ENCODE measurements at regions not wholly inside any gene's neighbourhood (a gene's known extent, or its start where the extent isn't known, plus 50 kb on each side); places are given as distances from the start of the nearest gene placed in this dataset.

- TF ChIP-seq FOXP2 (optimal IDR thresholded peaks at IDR 0.05; ENCODE audit: borderline replicate concordance, extremely low read depth, extremely low read length, insufficient read depth) = no peak
- TF ChIP-seq POLR2AphosphoS5 (IDR thresholded peaks at IDR 0.05; ENCODE audit: low read depth, low read length) = no peak
- no peak for TF ChIP-seq TAF1 (IDR thresholded peaks at IDR 0.05; ENCODE audit: borderline replicate concordance, insufficient read depth, low read length)
- no peak; a peak in 1 of 4 replicates for TF ChIP-seq REST (IDR thresholded peaks at IDR 0.05; ENCODE audit: insufficient read depth in 1 of 2, low read depth in 2 of 2, low read length in 2 of 2)
Observed at GRCh38 chr2:16202266-16203020, 262.1 kb downstream of the MYCN start.
